Bronchial epithelial cell (primary cell): ENCODE measurements at regions not wholly inside any gene's neighbourhood (a gene's known extent, or its start where the extent isn't known, plus 50 kb on each side); places are given as distances from the start of the nearest gene placed in this dataset.

Experiments used
- DNase-seq: peaks from one replicate; pipeline ENCODE4 v3.0.0-alpha.2; 2010; ENCODE audit warnings: low read depth
- FAIRE-seq: peaks from 2 replicates; lab custom pipeline; 2011; peaks lifted over from hg19 to GRCh38; lab: Jason Lieb, UNC
- H3K27me3 ChIP-seq: 2 replicates; pipeline ENCODE4 v1.5.1; 2011; ENCODE audit warnings: low read length; ENCODE audit not compliant: control insufficient read depth, insufficient read depth
- H3K36me3 ChIP-seq: 2 replicates; pipeline ENCODE4 v1.5.1; 2011; ENCODE audit warnings: low read length; ENCODE audit not compliant: control insufficient read depth, insufficient read depth
- H3K4me3 ChIP-seq: 2 replicates; pipeline ENCODE4 v1.5.1; 2011; ENCODE audit warnings: mild to moderate bottlenecking, low read depth, low read length, control low read depth
- TF ChIP-seq, protein P1 (sequence below): IDR thresholded peaks from 2 replicates; pipeline ENCODE4 v1.5.1; 2011; ENCODE audit warnings: mild to moderate bottlenecking, moderate library complexity, low read length, control low read depth, inconsistent platforms; ENCODE audit not compliant: insufficient read depth, severe bottlenecking

- no peak overlapping the region for H3K4me3 ChIP-seq
- TF ChIP-seq, protein P1, sequence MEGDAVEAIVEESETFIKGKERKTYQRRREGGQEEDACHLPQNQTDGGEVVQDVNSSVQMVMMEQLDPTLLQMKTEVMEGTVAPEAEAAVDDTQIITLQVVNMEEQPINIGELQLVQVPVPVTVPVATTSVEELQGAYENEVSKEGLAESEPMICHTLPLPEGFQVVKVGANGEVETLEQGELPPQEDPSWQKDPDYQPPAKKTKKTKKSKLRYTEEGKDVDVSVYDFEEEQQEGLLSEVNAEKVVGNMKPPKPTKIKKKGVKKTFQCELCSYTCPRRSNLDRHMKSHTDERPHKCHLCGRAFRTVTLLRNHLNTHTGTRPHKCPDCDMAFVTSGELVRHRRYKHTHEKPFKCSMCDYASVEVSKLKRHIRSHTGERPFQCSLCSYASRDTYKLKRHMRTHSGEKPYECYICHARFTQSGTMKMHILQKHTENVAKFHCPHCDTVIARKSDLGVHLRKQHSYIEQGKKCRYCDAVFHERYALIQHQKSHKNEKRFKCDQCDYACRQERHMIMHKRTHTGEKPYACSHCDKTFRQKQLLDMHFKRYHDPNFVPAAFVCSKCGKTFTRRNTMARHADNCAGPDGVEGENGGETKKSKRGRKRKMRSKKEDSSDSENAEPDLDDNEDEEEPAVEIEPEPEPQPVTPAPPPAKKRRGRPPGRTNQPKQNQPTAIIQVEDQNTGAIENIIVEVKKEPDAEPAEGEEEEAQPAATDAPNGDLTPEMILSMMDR, result no peak
- FAIRE-seq (no peak), DNase-seq (no peak)
- no peaks in the 10 kb centered on the region for H3K36me3 ChIP-seq
- H3K27me3 ChIP-seq, result no peaks in the 10 kb centered on the region
Measured at GRCh38 chr18:76136701-76137100, 358.3 kb downstream of the ZNF516 start.

DNA sequence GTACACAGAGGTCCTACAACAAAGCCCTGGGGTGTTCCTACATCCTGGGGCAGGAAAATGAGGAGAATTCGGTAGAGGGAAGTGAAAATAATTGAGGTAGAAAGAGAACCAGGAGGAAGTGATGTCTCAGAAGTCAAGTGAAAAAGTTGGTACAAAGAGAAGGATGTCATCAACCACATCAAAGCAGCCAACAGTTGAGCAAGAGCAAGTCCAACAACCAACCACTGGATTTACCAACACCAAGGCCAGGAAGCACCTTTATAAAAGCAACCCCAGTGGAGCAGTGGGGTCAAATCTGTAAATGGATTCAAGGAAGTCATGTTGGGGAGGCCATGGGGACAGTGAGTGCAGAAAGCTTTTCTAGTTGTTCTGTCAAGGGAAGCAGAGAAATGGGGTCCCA is 360.4 kb downstream of the ZNF516 start:
- no peak for FAIRE-seq
- TF ChIP-seq, protein P1, result no peak
- peak; percentile 16 for DNase-seq
- no peak overlapping the region for H3K4me3 ChIP-seq
- no peaks in the 10 kb centered on the region for H3K27me3 ChIP-seq
- H3K36me3 ChIP-seq, result no peaks in the 10 kb centered on the region

DNA sequence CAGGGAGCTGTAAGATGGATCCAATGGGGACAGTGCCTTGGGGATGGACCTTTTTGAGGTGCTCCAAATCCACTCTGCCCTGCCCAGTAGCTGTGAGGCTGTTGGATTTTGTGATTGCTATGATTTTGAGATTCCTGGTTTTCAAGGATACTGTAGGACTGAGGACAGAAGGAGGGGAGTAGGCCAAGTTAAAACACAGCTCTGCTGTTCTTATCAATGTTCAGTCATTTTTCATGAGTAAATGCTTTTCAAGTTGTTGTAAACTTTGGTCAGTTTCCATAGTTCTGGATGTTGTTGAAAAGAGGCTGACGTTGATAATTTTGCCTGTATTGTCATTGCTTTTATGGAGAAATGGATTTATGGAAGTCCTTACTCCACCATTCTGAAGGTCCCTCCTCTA is 361.2 kb downstream of the ZNF516 start:
- FAIRE-seq (no peak), DNase-seq (no peak)
- H3K4me3 ChIP-seq, result no peak overlapping the region
- no peaks in the 10 kb centered on the region for H3K27me3 ChIP-seq
- H3K36me3 ChIP-seq, result no peaks in the 10 kb centered on the region
- TF ChIP-seq, protein P1, result no peak

GRCh38 chr18:76131738-76132137 is 363.3 kb downstream of the ZNF516 start:
- DNase-seq (peak; percentile 95), FAIRE-seq (no peak)
- TF ChIP-seq, protein P1, result no peak

GRCh38 chr18:76130845-76131244 is 364.2 kb downstream of the ZNF516 start:
- Histone ChIP-seq H3K4me3 (no peak overlapping the region), H3K36me3 (no peaks in the 10 kb centered on the region), H3K27me3 (no peaks in the 10 kb centered on the region)
- TF ChIP-seq, protein P1, result no peak
- FAIRE-seq, result no peak
- peak; percentile 19 for DNase-seq

More at GRCh38 chr18:76131738-76132137, 363.3 kb downstream of the ZNF516 start:
- Histone ChIP-seq H3K27me3 (no peaks in the 10 kb centered on the region), H3K36me3 (no peaks in the 10 kb centered on the region), H3K4me3 (no peak overlapping the region)

DNA sequence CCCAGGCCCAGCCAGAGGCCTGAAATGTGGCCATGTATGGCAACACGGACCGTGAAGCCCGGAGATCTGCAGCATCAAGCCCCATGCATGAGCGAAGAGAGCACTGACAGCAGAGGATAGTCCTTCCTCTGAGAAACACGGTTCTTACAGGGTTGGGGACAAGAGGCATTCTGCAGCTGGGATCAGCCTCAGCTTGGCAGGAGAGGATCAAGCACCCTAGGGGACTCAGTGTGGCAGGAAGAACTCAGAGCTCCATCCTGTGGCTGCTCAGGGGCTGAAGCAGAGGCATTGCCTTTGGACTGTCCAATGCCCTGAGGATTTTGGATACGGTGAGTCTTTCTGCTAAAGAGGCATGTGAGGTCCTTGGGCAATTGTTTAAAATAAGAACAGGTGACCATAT is 368.7 kb downstream of the ZNF516 start:
- H3K4me3 ChIP-seq, result no peak overlapping the region
- no peaks in the 10 kb centered on the region for H3K27me3 ChIP-seq
- FAIRE-seq, result no peak
- DNase-seq, result no peak
- H3K36me3 ChIP-seq, result no peaks in the 10 kb centered on the region
- TF ChIP-seq, protein P1, result no peak
